ENCODE measurements at regions not wholly inside any gene's neighbourhood (a gene's known extent, or its start where the extent isn't known, plus 50 kb on each side); places are given as distances from the start of the nearest gene placed in this dataset.

DNA sequence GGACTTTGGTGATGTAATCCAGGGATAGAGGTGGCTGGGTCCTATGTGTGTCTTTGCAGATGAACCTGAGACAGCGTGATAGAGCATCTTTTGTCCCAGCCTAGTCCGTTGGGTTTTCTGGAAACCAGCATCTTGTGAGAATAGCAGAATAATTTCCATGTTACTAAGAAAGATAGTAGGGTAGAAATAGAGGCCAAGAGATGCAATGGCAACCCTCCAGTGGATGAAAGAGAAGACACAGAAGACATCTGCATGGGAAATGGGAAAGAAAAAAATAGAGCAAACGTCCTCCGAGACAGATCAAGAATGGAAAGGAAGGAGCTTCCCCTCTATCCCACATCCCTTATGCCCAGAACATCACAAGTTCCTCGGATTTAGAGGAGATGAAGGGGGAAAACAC, 409.3 kb upstream of the TMEM132C start:
- no peak overlapping the region for H3K4me3 ChIP-seq (ENCODE audit: low read length in 3 of 3)
- peaks cover 0 to 5% (median 0%) of the 10 kb centered on the region in 3 donors for H3K9me3 ChIP-seq (ENCODE audit: control insufficient read depth in 2 of 3, insufficient read depth in 1 of 3, low read length in 3 of 3)
- H3K4me1 ChIP-seq (ENCODE audit: control insufficient read depth in 2 of 3, insufficient read depth in 2 of 3, low read depth in 1 of 3, low read length in 3 of 3) = no peaks in the 10 kb centered on the region
- DNase-seq (no peak), FAIRE-seq (no peak)
- intact Hi-C loops (cut with DNase I) = no loop called here
- H3K36me3 ChIP-seq (ENCODE audit: control insufficient read depth in 2 of 3, insufficient read depth in 3 of 3, low read length in 3 of 3) = no peaks in the 10 kb centered on the region
- no peaks in the 10 kb centered on the region for H3K27me3 ChIP-seq (ENCODE audit: control insufficient read depth, insufficient read depth, low read length)
- TF ChIP-seq, protein P1, sequence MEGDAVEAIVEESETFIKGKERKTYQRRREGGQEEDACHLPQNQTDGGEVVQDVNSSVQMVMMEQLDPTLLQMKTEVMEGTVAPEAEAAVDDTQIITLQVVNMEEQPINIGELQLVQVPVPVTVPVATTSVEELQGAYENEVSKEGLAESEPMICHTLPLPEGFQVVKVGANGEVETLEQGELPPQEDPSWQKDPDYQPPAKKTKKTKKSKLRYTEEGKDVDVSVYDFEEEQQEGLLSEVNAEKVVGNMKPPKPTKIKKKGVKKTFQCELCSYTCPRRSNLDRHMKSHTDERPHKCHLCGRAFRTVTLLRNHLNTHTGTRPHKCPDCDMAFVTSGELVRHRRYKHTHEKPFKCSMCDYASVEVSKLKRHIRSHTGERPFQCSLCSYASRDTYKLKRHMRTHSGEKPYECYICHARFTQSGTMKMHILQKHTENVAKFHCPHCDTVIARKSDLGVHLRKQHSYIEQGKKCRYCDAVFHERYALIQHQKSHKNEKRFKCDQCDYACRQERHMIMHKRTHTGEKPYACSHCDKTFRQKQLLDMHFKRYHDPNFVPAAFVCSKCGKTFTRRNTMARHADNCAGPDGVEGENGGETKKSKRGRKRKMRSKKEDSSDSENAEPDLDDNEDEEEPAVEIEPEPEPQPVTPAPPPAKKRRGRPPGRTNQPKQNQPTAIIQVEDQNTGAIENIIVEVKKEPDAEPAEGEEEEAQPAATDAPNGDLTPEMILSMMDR (IDR thresholded peaks at IDR 0.05; ENCODE audit: borderline replicate concordance, extremely low read depth, insufficient read depth) = no peak
- no peak overlapping the region for H3K27ac ChIP-seq (ENCODE audit: low read depth in 2 of 2, low read length in 2 of 2)
- H3K9ac ChIP-seq (ENCODE audit: low read length in 3 of 3) = no peak overlapping the region

DNA sequence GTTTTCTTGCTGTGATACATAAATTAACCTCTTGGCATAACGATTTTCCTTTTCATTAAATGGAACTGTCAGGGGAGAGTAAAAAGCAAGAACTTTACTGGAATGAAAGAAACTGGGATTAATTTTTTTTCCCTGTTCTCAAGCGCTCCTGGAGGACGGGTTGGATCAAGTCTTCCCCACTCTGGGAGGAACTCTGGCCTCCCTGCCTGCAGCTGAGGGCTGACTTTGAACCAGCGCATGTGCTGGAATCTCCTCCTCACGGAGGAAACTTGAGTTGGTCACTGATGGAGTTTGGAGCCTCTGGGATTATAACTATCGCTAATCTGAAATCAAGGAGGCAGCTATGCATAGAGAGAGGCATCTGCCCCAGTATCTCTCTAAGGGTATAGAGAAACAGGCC, 406.4 kb upstream of the TMEM132C start:
- TF ChIP-seq, protein P1 (IDR thresholded peaks at IDR 0.05; ENCODE audit: borderline replicate concordance, extremely low read depth, insufficient read depth) = no peak
- intact Hi-C loops (cut with DNase I) = no loop called here

DNA sequence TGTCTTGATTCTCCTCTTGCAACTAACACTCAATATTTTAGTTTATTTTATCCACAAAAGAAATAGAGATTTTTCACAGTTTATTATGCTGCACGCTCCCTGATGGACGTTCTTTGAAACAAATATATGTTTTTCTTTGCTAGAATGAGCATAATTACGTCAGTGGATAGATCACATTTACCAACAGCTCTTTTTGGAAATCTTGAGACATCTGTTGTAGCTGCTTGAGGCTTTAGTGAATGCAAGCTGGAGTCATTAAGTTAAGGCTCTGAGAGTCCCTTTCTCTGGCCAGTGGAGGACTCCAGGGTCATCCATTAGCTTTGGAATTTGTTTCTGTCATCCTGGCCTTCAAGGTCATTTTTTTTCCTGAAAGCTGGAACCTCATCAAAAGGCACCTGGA, 405.6 kb upstream of the TMEM132C start:
- FAIRE-seq = no peak

More for the DNA sequence above, 406.4 kb upstream of the TMEM132C start:
- no peak for FAIRE-seq
- Histone ChIP-seq H3K9me3 (ENCODE audit: control insufficient read depth in 2 of 3, insufficient read depth in 1 of 3, low read length in 3 of 3) (peaks cover 0 to 5% (median 2%) of the 10 kb centered on the region in 3 donors), H3K4me3 (ENCODE audit: low read length in 3 of 3) (no peak overlapping the region), H3K9ac (ENCODE audit: low read length in 3 of 3) (no peak overlapping the region), H3K4me1 (ENCODE audit: control insufficient read depth in 2 of 3, insufficient read depth in 2 of 3, low read depth in 1 of 3, low read length in 3 of 3) (no peaks in the 10 kb centered on the region), H3K27me3 (ENCODE audit: control insufficient read depth, insufficient read depth, low read length) (no peaks in the 10 kb centered on the region), H3K36me3 (ENCODE audit: control insufficient read depth in 2 of 3, insufficient read depth in 3 of 3, low read length in 3 of 3) (no peaks in the 10 kb centered on the region), H3K27ac (ENCODE audit: low read depth in 2 of 2, low read length in 2 of 2) (no peak overlapping the region)
- no peak for DNase-seq

More for the DNA sequence above, 405.6 kb upstream of the TMEM132C start:
- Histone ChIP-seq H3K4me3 (ENCODE audit: low read length in 3 of 3) (no peak overlapping the region), H3K27ac (ENCODE audit: low read depth in 2 of 2, low read length in 2 of 2) (no peak overlapping the region), H3K36me3 (ENCODE audit: control insufficient read depth in 2 of 3, insufficient read depth in 3 of 3, low read length in 3 of 3) (no peaks in the 10 kb centered on the region), H3K27me3 (ENCODE audit: control insufficient read depth, insufficient read depth, low read length) (no peaks in the 10 kb centered on the region), H3K9me3 (ENCODE audit: control insufficient read depth in 2 of 3, insufficient read depth in 1 of 3, low read length in 3 of 3) (peaks cover 0 to 5% (median 2%) of the 10 kb centered on the region in 3 donors), H3K9ac (ENCODE audit: low read length in 3 of 3) (no peak overlapping the region), H3K4me1 (ENCODE audit: control insufficient read depth in 2 of 3, insufficient read depth in 2 of 3, low read depth in 1 of 3, low read length in 3 of 3) (no peaks in the 10 kb centered on the region)
- intact Hi-C loops (cut with DNase I) = no loop called here
- DNase-seq = no peak
- TF ChIP-seq, protein P1 (IDR thresholded peaks at IDR 0.05; ENCODE audit: borderline replicate concordance, extremely low read depth, insufficient read depth) = no peak
